A549 (cell line): ENCODE measurements at regions not wholly inside any gene's neighbourhood (a gene's known extent, or its start where the extent isn't known, plus 50 kb on each side); places are given as distances from the start of the nearest gene placed in this dataset.

Source experiments
- ATAC-seq, 2 experiments: fragments of 200-7000 bp in 1 of 2; fragments of >200 bp in 1 of 2; cut with Nextera tagmentation in 1 of 2; cut with Tn5 transposase in 1 of 2; 3 replicates each; pipeline versions ENCODE4 v1.8.0 to v1.9.1; 2018 to 2020; ENCODE audit warnings: mild to moderate bottlenecking in 1 of 2, moderate library complexity in 1 of 2
- CTCF ChIA-PET: fragments of 300-600 bp; sonication (Branson Sonifier 250); formaldehyde crosslinking; extraction: SDS; loops from one replicate; lab custom pipeline; 2021; ENCODE audit warnings: antibody characterized with exemption, inconsistent platforms; lab: Yijun Ruan, JAX
- POLR2A ChIA-PET: fragments of 350-600 bp; formaldehyde crosslinking; extraction: SDS; loops from one replicate; lab custom pipeline; 2021; ENCODE audit warnings: antibody characterized with exemption, inconsistent platforms; lab: Yijun Ruan, JAX
- DNase-seq, 2 experiments: peaks; one replicate each; pipeline versions ENCODE4 v3.0.0 to v3.0.0-alpha.2; 2011 to 2016; ENCODE audit warnings: low read depth in 1 of 2, low spot score in 1 of 2
- FAIRE-seq: peaks from 2 replicates; lab custom pipeline; 2011; peaks lifted over from hg19 to GRCh38; lab: Jason Lieb, UNC
- H3K27ac ChIP-seq, 2 experiments: fragments of >200 bp; sonication (Bioruptor Twin); formaldehyde crosslinking; 3 replicates each; pipeline ENCODE4 v1.5.1; 2016 to 2017
- H3K4me1 ChIP-seq: fragments of >200 bp; sonication (Bioruptor Twin); formaldehyde crosslinking; 3 replicates; pipeline ENCODE4 v1.6.1; 2016
- H3K4me2 ChIP-seq: fragments of >200 bp; sonication (Bioruptor Twin); formaldehyde crosslinking; 3 replicates; pipeline ENCODE4 v1.6.1; 2016
- H3K4me3 ChIP-seq: fragments of >200 bp; sonication (Bioruptor Twin); formaldehyde crosslinking; 3 replicates; pipeline ENCODE4 v1.5.1; 2016
- H3K9me3 ChIP-seq: fragments of >200 bp; sonication (Bioruptor Twin); formaldehyde crosslinking; 3 replicates; pipeline ENCODE4 v1.6.1; 2016
- BCL3 ChIP-seq: fragments of >200 bp; sonication (Bioruptor Twin); formaldehyde crosslinking; IDR thresholded peaks from 3 replicates; pipeline ENCODE4 v1.6.1; 2016
- CHD4 ChIP-seq: fragments of 200-600 bp; sonication (generic); IDR thresholded peaks from 2 replicates; pipeline ENCODE4 v1.6.1; 2016; ENCODE audit warnings: antibody characterized with exemption, mild to moderate bottlenecking, borderline replicate concordance
- EHF ChIP-seq: fragments of 250-450 bp; sonication (Bioruptor Pico); IDR thresholded peaks from 2 replicates; pipeline ENCODE4 v1.5.0; 2020; ENCODE audit warnings: mild to moderate bottlenecking
- FOSB ChIP-seq: fragments of 250-450 bp; sonication (Bioruptor Pico); IDR thresholded peaks from 2 replicates; pipeline ENCODE4 v1.5.0; 2020; ENCODE audit warnings: mild to moderate bottlenecking, moderate library complexity
- FOSL2 ChIP-seq, 2 experiments: fragments of 450-650 bp in 1 of 2; fragments of >200 bp in 1 of 2; sonication (Bioruptor Twin) in 1 of 2; formaldehyde crosslinking; IDR thresholded peaks; 2 replicates each; pipeline versions ENCODE4 v1.5.0 to v1.6.1; 2016 to 2020; ENCODE audit warnings: mild to moderate bottlenecking in 1 of 2, moderate library complexity in 1 of 2
- HDAC2 ChIP-seq: fragments of 200-600 bp; sonication (generic); IDR thresholded peaks from 2 replicates; pipeline ENCODE4 v1.6.1; 2016
- HMGXB4 ChIP-seq: fragments of 250-450 bp; sonication (Bioruptor Pico); IDR thresholded peaks from 2 replicates; pipeline ENCODE4 v1.5.0; 2021; ENCODE audit warnings: mild to moderate bottlenecking, moderate library complexity, borderline replicate concordance
- HOXA7 ChIP-seq: fragments of 250-450 bp; sonication (Bioruptor Pico); IDR thresholded peaks from 2 replicates; pipeline ENCODE4 v1.5.0; 2020; ENCODE audit warnings: mild to moderate bottlenecking, moderate library complexity
- HOXB5 ChIP-seq: fragments of 250-450 bp; sonication (Bioruptor Pico); IDR thresholded peaks from 2 replicates; pipeline ENCODE4 v1.5.0; 2020; ENCODE audit warnings: mild to moderate bottlenecking, moderate library complexity
- JUN ChIP-seq, 2 experiments: fragments of >200 bp; sonication (Bioruptor Twin); formaldehyde crosslinking; IDR thresholded peaks; 2 replicates in 1 of 2; 3 replicates in 1 of 2; pipeline ENCODE4 v1.6.1; 2016 to 2017
- JUNB ChIP-seq: fragments of >200 bp; sonication (Bioruptor Twin); formaldehyde crosslinking; IDR thresholded peaks from 2 replicates; pipeline ENCODE4 v1.6.1; 2016
- MAFK ChIP-seq: fragments of 450-650 bp; IDR thresholded peaks from 2 replicates; pipeline ENCODE4 v1.6.1; 2014; ENCODE audit not compliant: partially characterized antibody
- MAX ChIP-seq: IDR thresholded peaks from 2 replicates; pipeline ENCODE4 v1.6.1; 2012
- MAZ ChIP-seq: fragments of 150-350 bp; IDR thresholded peaks from 2 replicates; pipeline ENCODE4 v1.6.1; 2014; ENCODE audit warnings: antibody characterized with exemption, low read depth, low read length, borderline replicate concordance
- NR3C1 ChIP-seq: fragments of >200 bp; sonication (Bioruptor Twin); formaldehyde crosslinking; IDR thresholded peaks from 3 replicates; pipeline ENCODE4 v1.6.1; 2017
- PHF8 ChIP-seq: fragments of 200-600 bp; sonication (generic); IDR thresholded peaks from 2 replicates; pipeline ENCODE4 v1.6.1; 2016; ENCODE audit warnings: low read depth, mild to moderate bottlenecking, antibody characterized with exemption, moderate library complexity, borderline replicate concordance
- POLR2A ChIP-seq: IDR thresholded peaks from 2 replicates; pipeline ENCODE4 v1.6.1; 2012; ENCODE audit warnings: mild to moderate bottlenecking, low read length
- SMC3 ChIP-seq: fragments of >200 bp; sonication (Bioruptor Twin); formaldehyde crosslinking; IDR thresholded peaks from 3 replicates; pipeline ENCODE4 v1.6.1; 2018; ENCODE audit warnings: inconsistent platforms
- TFCP2L1 ChIP-seq: fragments of 250-450 bp; sonication (Bioruptor Pico); IDR thresholded peaks from 2 replicates; pipeline ENCODE4 v1.5.0; 2021; ENCODE audit warnings: mild to moderate bottlenecking
- ZSCAN20 ChIP-seq: fragments of 250-450 bp; sonication (Bioruptor Pico); IDR thresholded peaks from 2 replicates; pipeline ENCODE4 v1.8.0; 2022; ENCODE audit warnings: mild to moderate bottlenecking, moderate library complexity
- WGBS: methylation state at CpG from one replicate; pipeline ENCODE4 v1.1.6; 2017; ENCODE audit errors: missing lambda C conversion rate; 5-methylcytosine and 5-hydroxymethylcytosine counted together
- TF ChIP-seq, protein P1 (sequence below): fragments of >200 bp; sonication (Bioruptor Twin); formaldehyde crosslinking; IDR thresholded peaks from 3 replicates; pipeline ENCODE4 v1.5.1; 2016
- TF ChIP-seq, protein P2 (sequence below): fragments of 250-450 bp; sonication (Bioruptor Pico); IDR thresholded peaks from 2 replicates; pipeline ENCODE4 v1.5.0; 2020; ENCODE audit warnings: low read depth, mild to moderate bottlenecking, moderate library complexity

DNA sequence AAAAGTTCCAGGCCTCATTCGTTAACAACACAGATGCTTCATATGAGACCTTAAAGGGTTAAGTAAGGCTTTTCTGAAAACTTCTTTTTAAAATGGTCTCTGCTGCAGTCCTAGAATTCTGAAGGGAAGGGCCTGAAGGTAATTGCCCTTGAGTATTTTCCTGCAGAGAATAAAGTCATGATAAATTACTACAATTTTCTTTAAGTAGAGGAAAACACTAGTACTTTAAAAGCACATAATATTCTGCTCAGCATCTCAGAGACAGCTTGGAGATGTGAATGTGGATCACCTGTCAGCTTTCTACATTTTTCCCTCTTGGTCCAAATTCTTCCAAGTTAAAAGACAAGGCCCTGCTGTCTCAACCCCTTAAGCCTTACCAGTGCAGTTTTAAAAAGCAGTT, 419.5 kb downstream of the MFSD1 start:
- TF ChIP-seq HOXA7 (no peak), EHF (no peak), HOXB5 (CRISPR knock-in tag) (no peak), MAZ (no peak), POLR2A (no peak)
- ChIA-PET CTCF (no interaction called here), POLR2A (no interaction called here)
- ATAC-seq, result no peak
- WGBS, result 22% methylated on average over 1 of the region's 1 CpG
- FAIRE-seq, result no peak
- Histone ChIP-seq H3K4me2 (no peak overlapping the region), H3K9me3 (no peaks in the 10 kb centered on the region), H3K27ac (no peak overlapping the region), H3K4me1 (no peaks in the 10 kb centered on the region), H3K4me3 (no peak overlapping the region)
- DNase-seq, result no peak

DNA sequence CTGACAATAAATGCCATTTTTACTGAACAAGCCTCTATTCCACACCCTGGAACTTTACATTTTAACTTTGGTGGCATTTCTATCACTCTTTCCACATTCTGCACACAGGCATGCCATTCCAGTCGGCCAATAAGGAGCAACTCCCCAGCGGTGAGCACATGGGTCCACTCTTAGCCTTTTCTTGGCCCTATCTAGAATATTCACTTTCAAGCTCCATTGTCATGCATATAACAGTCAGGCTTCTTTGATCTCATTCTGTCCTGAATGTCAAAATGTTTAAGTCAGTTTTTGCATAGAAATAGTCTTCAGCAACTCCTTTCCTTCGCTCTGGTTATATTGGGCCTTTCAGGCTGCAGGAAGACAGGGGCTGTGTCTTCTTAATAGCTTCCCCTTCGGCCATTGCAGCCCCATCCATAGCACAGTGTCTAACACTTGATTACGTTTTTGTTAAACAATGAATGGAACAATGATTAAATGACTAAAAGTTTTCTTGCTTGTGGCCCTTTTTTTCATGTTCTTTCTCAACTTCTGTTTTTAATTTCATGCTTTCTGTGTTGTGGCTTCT, 427.3 kb downstream of the MFSD1 start:
- H3K4me1 ChIP-seq, result no peaks in the 10 kb centered on the region
- TF ChIP-seq, protein P1, sequence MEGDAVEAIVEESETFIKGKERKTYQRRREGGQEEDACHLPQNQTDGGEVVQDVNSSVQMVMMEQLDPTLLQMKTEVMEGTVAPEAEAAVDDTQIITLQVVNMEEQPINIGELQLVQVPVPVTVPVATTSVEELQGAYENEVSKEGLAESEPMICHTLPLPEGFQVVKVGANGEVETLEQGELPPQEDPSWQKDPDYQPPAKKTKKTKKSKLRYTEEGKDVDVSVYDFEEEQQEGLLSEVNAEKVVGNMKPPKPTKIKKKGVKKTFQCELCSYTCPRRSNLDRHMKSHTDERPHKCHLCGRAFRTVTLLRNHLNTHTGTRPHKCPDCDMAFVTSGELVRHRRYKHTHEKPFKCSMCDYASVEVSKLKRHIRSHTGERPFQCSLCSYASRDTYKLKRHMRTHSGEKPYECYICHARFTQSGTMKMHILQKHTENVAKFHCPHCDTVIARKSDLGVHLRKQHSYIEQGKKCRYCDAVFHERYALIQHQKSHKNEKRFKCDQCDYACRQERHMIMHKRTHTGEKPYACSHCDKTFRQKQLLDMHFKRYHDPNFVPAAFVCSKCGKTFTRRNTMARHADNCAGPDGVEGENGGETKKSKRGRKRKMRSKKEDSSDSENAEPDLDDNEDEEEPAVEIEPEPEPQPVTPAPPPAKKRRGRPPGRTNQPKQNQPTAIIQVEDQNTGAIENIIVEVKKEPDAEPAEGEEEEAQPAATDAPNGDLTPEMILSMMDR, result no peak
- TF ChIP-seq NR3C1 (no peak), ZSCAN20 (CRISPR knock-in tag) (no peak), HDAC2 (no peak), TFCP2L1 (no peak), HMGXB4 (no peak), CHD4 (no peak), MAX (no peak), MAFK (no peak), SMC3 (no peak), JUNB (no peak), PHF8 (no peak), BCL3 (no peak), FOSB (no peak)
- TF ChIP-seq, protein P2, sequence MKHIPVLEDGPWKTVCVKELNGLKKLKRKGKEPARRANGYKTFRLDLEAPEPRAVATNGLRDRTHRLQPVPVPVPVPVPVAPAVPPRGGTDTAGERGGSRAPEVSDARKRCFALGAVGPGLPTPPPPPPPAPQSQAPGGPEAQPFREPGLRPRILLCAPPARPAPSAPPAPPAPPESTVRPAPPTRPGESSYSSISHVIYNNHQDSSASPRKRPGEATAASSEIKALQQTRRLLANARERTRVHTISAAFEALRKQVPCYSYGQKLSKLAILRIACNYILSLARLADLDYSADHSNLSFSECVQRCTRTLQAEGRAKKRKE, result no peak
- TF ChIP-seq, all 56 proteins: peak for 0
- FAIRE-seq (no peak), ATAC-seq (0 out of 6 replicates have a peak, but pooled peaks of 1 of the 2 experiments have one; percentile 34), DNase-seq (no peak)
- Histone ChIP-seq H3K9me3 (no peaks in the 10 kb centered on the region; the same call in 2 of the 3 replicates), H3K4me2 (no peak overlapping the region), H3K27ac (no peak overlapping the region), H3K4me3 (no peak overlapping the region)
- 61% methylated on average over 5 of the region's 5 CpGs for WGBS
- CTCF ChIA-PET, result no interaction called here
- POLR2A ChIA-PET, result no interaction called here

DNA sequence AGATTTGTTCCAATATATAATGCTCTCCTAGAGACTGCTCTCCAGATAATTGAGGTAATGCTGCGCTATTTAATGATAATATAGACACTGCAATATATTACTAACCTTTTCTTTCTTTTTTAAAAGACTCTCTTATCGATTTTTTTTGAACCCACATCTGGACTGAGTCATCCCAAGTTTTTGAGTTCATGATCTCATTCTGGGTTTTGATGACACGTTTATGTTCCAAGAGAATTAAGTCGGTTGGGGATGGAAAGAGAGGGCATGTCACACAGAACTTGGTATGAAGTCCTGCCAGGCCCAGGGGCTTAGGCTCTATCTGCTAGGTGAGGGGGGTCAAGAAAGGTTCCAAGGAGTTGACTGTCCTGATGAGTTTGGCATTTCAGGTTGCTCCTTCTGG, 431.1 kb downstream of the MFSD1 start:
- DNase-seq, result no peak
- Histone ChIP-seq H3K4me2 (no peak overlapping the region), H3K27ac (no peak overlapping the region), H3K4me1 (no peaks in the 10 kb centered on the region), H3K9me3 (no peaks in the 10 kb centered on the region; the same call in 2 of the 3 replicates), H3K4me3 (no peak overlapping the region)
- no peak for FAIRE-seq
- POLR2A ChIA-PET, result no interaction called here
- ATAC-seq, result no peak
- TF ChIP-seq EHF, result no peak
- TF ChIP-seq NR3C1, result no peak
- TF ChIP-seq JUN (IDR thresholded peaks at IDR 0.05), result no peak
- TF ChIP-seq MAZ, result no peak
- no peak for TF ChIP-seq FOSL2 (IDR thresholded peaks at IDR 0.05)
- TF ChIP-seq FOSL2 (CRISPR knock-in tag; IDR thresholded peaks at IDR 0.05), result no peak
- no peak for TF ChIP-seq HDAC2
- 16% methylated on average over 4 of the region's 4 CpGs for WGBS
- CTCF ChIA-PET, result no interaction called here
